ENCODE measurements at regions not wholly inside any gene's neighbourhood (a gene's known extent, or its start where the extent isn't known, plus 50 kb on each side); places are given as distances from the start of the nearest gene placed in this dataset.

DNA sequence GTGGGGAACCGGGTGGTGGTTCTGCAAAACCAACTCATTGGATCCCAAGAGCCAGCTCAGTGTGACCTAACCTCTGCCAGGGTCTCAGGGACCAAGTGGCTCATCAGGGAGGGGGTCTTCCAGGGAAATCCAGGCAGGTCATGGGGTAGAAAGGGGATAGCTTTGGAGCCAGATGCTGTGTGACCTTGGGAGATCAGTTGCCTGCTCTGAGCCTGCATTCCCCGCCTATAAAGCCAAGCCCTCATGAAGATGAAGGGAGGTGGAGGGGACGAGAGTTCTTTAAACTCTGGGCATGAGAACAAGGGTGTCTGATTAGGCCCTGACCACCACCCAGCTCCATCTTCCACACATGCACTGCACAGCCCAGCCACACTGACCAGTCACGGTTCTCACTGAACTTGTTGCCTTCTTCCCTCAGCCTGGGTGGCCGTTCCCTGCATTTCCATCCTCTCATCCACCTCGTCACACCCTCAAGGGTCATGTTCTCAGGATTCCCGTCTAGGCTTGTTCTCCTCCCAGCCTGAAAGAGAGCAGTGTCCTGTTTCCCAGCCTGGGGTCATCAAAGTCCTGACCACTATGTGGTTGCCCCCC is 475.5 kb downstream of the TBC1D22A start:
- TF ChIP-seq EZH2 (optimal IDR thresholded peaks at IDR 0.05; ENCODE audit: low read depth, low read length) (no peak), EZH2phosphoT487 (IDR thresholded peaks at IDR 0.05; ENCODE audit: low read length) (no peak)

Measured in MM.1S (cell line).